ENCODE measurements at regions not wholly inside any gene's neighbourhood (a gene's known extent, or its start where the extent isn't known, plus 50 kb on each side); places are given as distances from the start of the nearest gene placed in this dataset.

DNA sequence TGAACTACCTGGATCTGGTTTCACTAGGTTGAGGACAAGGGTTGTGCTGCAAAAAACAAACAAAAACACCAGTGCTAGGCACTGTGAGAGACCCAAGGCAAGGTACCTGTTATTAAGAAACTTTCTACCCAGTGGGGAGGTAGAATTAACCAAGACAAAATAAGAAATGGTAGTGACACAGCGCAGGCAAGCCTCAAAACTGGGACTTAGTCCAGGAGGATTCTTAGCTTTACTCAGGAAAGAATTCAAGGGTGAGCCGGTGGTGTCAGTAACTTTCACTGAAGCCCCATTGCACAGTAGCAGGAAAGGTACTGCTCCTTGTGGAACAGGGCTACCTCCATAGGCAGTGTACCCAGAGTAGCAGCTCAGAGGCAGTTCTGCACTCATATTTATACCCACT lies 131.6 kb downstream of the SCG2 start:
- 41% methylated on average over 2 of the region's 2 CpGs; no CpG with 5 or more reads in 1 of the 2 experiments for WGBS, 2 experiments (ENCODE audit: extremely low coverage in 1 of 2, insufficient coverage in 1 of 2, insufficient read length in 1 of 2, insufficient replicate concordance in 2 of 2, low coverage in 1 of 2, low lambda C conversion rate in 2 of 2, missing lambda C conversion rate in 1 of 2)

More for the DNA sequence above, 131.6 kb downstream of the SCG2 start:
- Histone ChIP-seq H2BK20ac (ENCODE audit: low read length) (no peak overlapping the region), H2BK12ac (ENCODE audit: low read depth, low read length) (no peak overlapping the region), H3K56ac (replicated peaks; ENCODE audit: insufficient read length, low read depth, low read length) (no peak overlapping the region), H3K23me2 (ENCODE audit: low read depth, low read length) (no peaks in the 10 kb centered on the region), H3K79me2 (ENCODE audit: control insufficient read depth in 1 of 2, insufficient read depth in 2 of 2, low read length in 2 of 2) (no peaks in the 10 kb centered on the region), H3K23ac (ENCODE audit: insufficient read length) (no peak overlapping the region), H3K4me3 (ENCODE audit: extremely low read depth in 1 of 4, insufficient read depth in 2 of 4, low read depth in 3 of 4, low read length in 4 of 4) (no peak overlapping the region), H2AK5ac (ENCODE audit: low read depth, low read length) (no peak overlapping the region), H2BK5ac (ENCODE audit: low read depth, low read length) (no peak overlapping the region), H3K4me1 (replicated peaks in 1 of 4; ENCODE audit: control insufficient read depth in 3 of 4, insufficient read depth in 4 of 4, low read length in 3 of 4) (0 out of 7 replicates have a peak, but pooled peaks cover 0 to 2% (median 0%) of the 10 kb centered on the region in 4 experiments), H3K4ac (replicated peaks; ENCODE audit: insufficient read length, low read depth, low read length) (no peak overlapping the region), H2BK120ac (replicated peaks; ENCODE audit: low read depth, low read length) (no peak overlapping the region), H3K36me3 (ENCODE audit: control insufficient read depth in 2 of 4, insufficient read depth in 4 of 4, low read length in 3 of 4) (no peaks in the 10 kb centered on the region), H4K8ac (ENCODE audit: extremely low read depth, insufficient read depth, low read length) (no peak overlapping the region), H3K79me1 (ENCODE audit: low read depth, low read length) (no peaks in the 10 kb centered on the region), H3K18ac (ENCODE audit: extremely low read depth, low read length) (no peak overlapping the region), H4K20me1 (replicated peaks in 1 of 2; ENCODE audit: control insufficient read depth in 1 of 2, insufficient read depth in 2 of 2, low read length in 2 of 2) (no peaks in the 10 kb centered on the region), H3K9ac (replicated peaks in 1 of 4; ENCODE audit: extremely low read depth in 1 of 4, low read depth in 3 of 4, low read length in 3 of 4) (no peak overlapping the region), H2BK15ac (ENCODE audit: low read length) (no peak overlapping the region), H3K4me2 (ENCODE audit: insufficient read depth in 1 of 2, low read depth in 2 of 2, low read length in 2 of 2) (no peak overlapping the region), H2AFZ (ENCODE audit: low read length) (no peak overlapping the region), H4K91ac (replicated peaks; ENCODE audit: insufficient read length, low read length) (no peak overlapping the region), H3K9me3 (ENCODE audit: insufficient read depth in 2 of 2, low read depth in 1 of 2, low read length in 1 of 2) (no peaks in the 10 kb centered on the region), H3K14ac (ENCODE audit: insufficient read length) (no peak overlapping the region), H4K5ac (ENCODE audit: insufficient read length, low read depth, low read length) (no peak overlapping the region), H3K27ac (ENCODE audit: low read depth, low read length) (no peak overlapping the region), H3K27me3 (replicated peaks in 1 of 4; ENCODE audit: control insufficient read depth in 3 of 4, extremely low read depth in 1 of 4, insufficient read depth in 3 of 4, low read length in 3 of 4) (no peaks in the 10 kb centered on the region)
- ChIA-PET CTCF (ENCODE audit: partially characterized antibody) (interaction anchor here (1.1 to 1.7 kb wide), 2 partner anchors 11 to 291 kb away, joined by 3 to 5 read pairs; no protein-coding TSS in a partner anchor), POLR2A (ENCODE audit: partially characterized antibody) (no interaction called here)
- FAIRE-seq (no peak), DNase-seq (ENCODE audit: low read depth in 1 of 2, low spot score in 2 of 2) (no peak)
- TF ChIP-seq JUN (IDR thresholded peaks at IDR 0.05; ENCODE audit: low read depth, low read length) = no peak
- no peak for TF ChIP-seq E2F6 (IDR thresholded peaks at IDR 0.05)
- TF ChIP-seq USF2 (IDR thresholded peaks at IDR 0.05; ENCODE audit: low read length) = no peak
- no peak for TF ChIP-seq SP1 (IDR thresholded peaks at IDR 0.05; ENCODE audit: low read depth, low read length)
- TF ChIP-seq KDM5A (IDR thresholded peaks at IDR 0.05; ENCODE audit: low read length) = no peak
- no peak for TF ChIP-seq BACH1 (IDR thresholded peaks at IDR 0.05; ENCODE audit: low read length)
- TF ChIP-seq CEBPB (IDR thresholded peaks at IDR 0.05; ENCODE audit: low read depth, low read length) = no peak
- TF ChIP-seq SP2 (IDR thresholded peaks at IDR 0.05; ENCODE audit: low read length) = no peak
- TF ChIP-seq GTF2F1 (IDR thresholded peaks at IDR 0.05; ENCODE audit: borderline replicate concordance, low read depth, low read length) = no peak
- TF ChIP-seq GABPA (IDR thresholded peaks at IDR 0.05; ENCODE audit: borderline replicate concordance, insufficient read depth, low read length) = no peak
- no peak for TF ChIP-seq CBX8 (IDR thresholded peaks at IDR 0.05; ENCODE audit: borderline replicate concordance, low read depth, low read length)
- no peak for TF ChIP-seq POU5F1 (IDR thresholded peaks at IDR 0.05; ENCODE audit: low read depth, low read length)
- no peak for TF ChIP-seq RAD21 (IDR thresholded peaks at IDR 0.05 in 1 of 2, conservative IDR thresholded peaks at IDR 0.05 in 1 of 2; ENCODE audit: low read depth in 2 of 2, low read length in 2 of 2)
- TF ChIP-seq SP4 (IDR thresholded peaks at IDR 0.05; ENCODE audit: low read length) = no peak

Data from H1 (cell line).